GM20000 (cell line): ENCODE measurements at regions not wholly inside any gene's neighbourhood (a gene's known extent, or its start where the extent isn't known, plus 50 kb on each side); places are given as distances from the start of the nearest gene placed in this dataset.

Experiments
- DNase-seq: peaks from one replicate; pipeline ENCODE4 v3.0.0; 2012; ENCODE audit warnings: low spot score
- TF ChIP-seq, protein P1 (sequence below): IDR thresholded peaks from 2 replicates; pipeline ENCODE4 v1.5.1; 2012; ENCODE audit warnings: mild to moderate bottlenecking, control low read depth; ENCODE audit errors: extremely low read depth, missing control alignments

DNA sequence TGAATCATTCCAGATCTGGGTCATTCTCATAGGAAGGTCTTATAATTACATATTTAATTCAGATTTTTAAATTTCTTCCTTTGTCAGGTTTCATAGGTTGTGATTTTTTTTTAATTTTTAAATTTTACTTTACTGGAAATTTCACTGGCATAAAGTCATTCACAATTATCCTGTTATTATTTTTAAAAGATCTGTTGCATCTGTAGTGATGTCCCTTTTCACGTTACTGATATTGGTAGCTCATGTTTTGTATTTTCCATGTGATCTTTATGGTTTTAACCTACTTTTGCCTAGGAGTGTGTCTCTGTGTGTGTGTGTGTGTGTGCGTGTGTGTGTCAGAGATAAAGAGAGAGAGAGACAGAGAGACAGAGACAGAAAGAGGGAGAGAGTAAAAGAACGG lies 216.6 kb upstream of the KCNJ16 start:
- TF ChIP-seq, protein P1, sequence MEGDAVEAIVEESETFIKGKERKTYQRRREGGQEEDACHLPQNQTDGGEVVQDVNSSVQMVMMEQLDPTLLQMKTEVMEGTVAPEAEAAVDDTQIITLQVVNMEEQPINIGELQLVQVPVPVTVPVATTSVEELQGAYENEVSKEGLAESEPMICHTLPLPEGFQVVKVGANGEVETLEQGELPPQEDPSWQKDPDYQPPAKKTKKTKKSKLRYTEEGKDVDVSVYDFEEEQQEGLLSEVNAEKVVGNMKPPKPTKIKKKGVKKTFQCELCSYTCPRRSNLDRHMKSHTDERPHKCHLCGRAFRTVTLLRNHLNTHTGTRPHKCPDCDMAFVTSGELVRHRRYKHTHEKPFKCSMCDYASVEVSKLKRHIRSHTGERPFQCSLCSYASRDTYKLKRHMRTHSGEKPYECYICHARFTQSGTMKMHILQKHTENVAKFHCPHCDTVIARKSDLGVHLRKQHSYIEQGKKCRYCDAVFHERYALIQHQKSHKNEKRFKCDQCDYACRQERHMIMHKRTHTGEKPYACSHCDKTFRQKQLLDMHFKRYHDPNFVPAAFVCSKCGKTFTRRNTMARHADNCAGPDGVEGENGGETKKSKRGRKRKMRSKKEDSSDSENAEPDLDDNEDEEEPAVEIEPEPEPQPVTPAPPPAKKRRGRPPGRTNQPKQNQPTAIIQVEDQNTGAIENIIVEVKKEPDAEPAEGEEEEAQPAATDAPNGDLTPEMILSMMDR, result no peak
- DNase-seq, result no peak

- DNase-seq, result no peak
- TF ChIP-seq, protein P1, result no peak
Measured at GRCh38 chr17:69860142-69860680, 214.8 kb upstream of the KCNJ16 start.

DNA sequence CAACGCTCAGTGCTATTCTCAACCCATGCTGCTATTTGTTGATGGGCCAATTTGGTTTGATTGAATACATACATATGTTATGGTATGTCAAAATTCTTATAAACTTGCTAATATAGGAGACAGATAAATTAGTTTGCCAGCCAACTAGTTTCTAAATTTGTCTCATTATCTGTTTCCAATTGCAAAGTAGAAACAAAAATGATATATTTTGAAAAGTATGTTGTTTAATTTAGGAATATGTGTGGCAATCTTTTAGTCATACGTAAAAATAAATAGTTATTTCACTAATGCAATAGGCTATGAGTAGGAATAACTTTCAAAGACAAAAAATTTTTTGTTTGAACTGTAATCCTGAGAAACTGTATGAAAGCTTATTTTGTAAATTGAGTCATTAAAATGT lies 210.6 kb upstream of the KCNJ16 start:
- TF ChIP-seq, protein P1, result no peak
- DNase-seq, result no peak

DNA sequence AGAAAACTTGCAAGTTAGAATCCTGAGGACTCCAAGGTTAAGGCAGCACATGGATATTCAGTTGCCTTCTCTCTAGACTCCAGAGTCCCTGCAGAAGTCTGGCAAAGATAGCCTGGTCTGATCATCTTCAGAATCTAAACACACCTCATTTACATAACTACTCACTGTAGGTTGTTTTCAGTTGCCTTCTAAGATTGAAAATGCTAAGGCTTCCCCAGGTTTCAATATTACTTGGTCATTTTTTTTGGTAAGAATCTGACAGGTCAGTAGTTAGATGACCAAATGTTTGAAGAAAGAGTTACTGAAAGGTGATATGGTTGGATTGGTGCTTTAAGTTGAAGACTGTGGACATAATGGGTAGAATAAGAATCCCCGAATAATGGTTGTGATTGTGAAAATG lies 205.4 kb upstream of the KCNJ16 start:
- TF ChIP-seq, protein P1, result no peak
- DNase-seq, result peak; percentile 26

DNA sequence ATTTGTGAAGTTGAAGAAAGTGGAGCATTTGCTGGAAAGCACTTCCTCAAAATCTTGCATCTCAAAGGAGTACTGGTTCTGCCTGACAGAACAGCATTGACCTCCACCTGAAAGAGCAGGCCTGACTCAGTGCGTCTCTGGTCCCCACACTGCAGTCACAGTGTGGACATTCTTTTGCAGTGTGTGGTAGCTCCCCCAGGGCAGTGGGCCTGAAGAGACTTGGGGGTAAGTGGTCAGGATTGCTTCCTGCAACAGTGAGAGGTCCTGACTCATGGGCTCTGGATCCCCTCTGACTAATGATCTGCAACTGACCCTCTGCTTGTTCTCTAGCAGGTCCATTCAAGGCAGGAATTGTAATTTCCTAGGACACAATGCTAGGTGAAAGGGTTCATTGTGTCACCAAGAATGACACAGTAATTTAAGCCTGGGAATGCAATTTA lies 204.9 kb upstream of the KCNJ16 start:
- DNase-seq, result peak; percentile 4

GRCh38 chr17:69870751-69871199 lies 204.2 kb upstream of the KCNJ16 start:
- no peak for DNase-seq

More for the DNA sequence above, 204.9 kb upstream of the KCNJ16 start:
- TF ChIP-seq, protein P1, result no peak

GRCh38 chr17:69871318-69871717 lies 203.7 kb upstream of the KCNJ16 start:
- TF ChIP-seq, protein P1, result no peak
- DNase-seq, result no peak

More at GRCh38 chr17:69870751-69871199, 204.2 kb upstream of the KCNJ16 start:
- TF ChIP-seq, protein P1, result no peak
